AG09319 (cell line): ENCODE measurements at regions not wholly inside any gene's neighbourhood (a gene's known extent, or its start where the extent isn't known, plus 50 kb on each side); places are given as distances from the start of the nearest gene placed in this dataset.

Source experiments
- DNase-seq: peaks from one replicate; pipeline ENCODE4 v3.0.0-alpha.2; 2010; ENCODE audit warnings: low read depth; ENCODE audit errors: extremely low read depth
- TF ChIP-seq, protein P1 (sequence below): IDR thresholded peaks from 2 replicates; pipeline ENCODE4 v1.5.1; 2011; ENCODE audit warnings: low read depth, mild to moderate bottlenecking, inconsistent platforms, low read length, moderate library complexity

DNA sequence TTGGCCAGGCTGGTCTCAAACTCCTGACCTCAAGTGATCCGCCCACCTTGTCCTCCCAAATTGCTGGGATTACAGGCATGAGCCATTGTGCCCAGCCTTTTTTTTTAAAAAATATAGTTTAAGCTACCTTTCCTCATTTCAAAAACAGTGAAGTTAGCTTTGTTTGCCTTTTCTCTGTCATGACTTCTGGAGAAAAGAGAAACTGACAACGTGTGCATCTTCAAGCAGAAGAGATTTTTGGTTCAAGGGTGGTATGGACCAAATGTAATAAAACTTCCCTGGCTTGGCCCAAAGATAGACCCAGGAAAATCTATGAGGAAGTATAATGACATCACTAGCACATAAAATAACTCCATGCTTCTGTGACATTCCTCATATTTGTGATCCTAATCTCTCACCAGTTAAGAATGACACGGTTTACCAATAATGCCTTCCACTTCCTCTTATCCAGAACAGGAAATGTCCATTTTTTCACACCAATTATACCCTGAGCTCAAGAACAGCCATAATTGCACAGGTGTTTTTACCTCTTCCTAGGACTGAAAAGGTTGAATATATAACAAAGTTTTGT lies 781.2 kb upstream of the NR2F2 start:
- TF ChIP-seq, protein P1, sequence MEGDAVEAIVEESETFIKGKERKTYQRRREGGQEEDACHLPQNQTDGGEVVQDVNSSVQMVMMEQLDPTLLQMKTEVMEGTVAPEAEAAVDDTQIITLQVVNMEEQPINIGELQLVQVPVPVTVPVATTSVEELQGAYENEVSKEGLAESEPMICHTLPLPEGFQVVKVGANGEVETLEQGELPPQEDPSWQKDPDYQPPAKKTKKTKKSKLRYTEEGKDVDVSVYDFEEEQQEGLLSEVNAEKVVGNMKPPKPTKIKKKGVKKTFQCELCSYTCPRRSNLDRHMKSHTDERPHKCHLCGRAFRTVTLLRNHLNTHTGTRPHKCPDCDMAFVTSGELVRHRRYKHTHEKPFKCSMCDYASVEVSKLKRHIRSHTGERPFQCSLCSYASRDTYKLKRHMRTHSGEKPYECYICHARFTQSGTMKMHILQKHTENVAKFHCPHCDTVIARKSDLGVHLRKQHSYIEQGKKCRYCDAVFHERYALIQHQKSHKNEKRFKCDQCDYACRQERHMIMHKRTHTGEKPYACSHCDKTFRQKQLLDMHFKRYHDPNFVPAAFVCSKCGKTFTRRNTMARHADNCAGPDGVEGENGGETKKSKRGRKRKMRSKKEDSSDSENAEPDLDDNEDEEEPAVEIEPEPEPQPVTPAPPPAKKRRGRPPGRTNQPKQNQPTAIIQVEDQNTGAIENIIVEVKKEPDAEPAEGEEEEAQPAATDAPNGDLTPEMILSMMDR, result no peak
- no peak for DNase-seq

DNA sequence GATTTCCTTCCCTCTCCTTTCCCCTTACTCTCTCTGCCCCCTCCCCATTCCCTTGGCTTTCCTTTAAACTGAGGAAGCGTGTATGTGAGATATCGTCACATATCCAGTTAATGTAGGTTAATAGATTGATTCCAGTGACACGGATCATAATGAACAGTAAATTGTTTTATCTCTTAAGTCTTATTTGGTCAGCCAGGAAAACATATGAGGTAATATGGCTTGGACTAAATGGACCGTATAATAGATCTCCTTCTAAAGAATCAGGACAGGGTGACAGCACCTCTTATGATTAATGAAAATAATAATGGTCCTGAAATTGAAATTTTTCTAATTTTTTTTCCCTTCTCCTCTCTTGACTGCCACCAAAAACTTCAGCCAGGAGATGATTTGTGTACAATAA lies 779.8 kb upstream of the NR2F2 start:
- no peak for DNase-seq
- TF ChIP-seq, protein P1, result no peak

DNA sequence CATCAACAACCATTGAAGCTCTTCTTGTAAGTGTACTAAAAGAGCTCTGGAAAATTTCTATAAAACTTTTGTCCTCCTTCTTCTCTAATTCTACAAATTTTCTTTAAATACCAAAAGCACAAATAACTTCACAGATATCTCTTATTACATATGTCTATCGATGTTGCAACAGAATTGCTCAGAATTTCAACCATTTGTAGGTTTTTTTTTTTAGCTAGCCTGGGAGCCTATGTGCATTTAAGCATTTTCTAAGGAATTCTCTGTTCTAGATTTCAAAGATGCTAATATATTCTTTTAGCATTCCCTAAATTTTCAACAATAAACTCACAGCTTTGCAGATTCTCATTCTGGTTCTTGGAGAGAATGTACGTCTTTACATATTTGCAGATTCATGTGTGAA lies 774.3 kb upstream of the NR2F2 start:
- TF ChIP-seq, protein P1, result no peak
- no peak for DNase-seq

DNA sequence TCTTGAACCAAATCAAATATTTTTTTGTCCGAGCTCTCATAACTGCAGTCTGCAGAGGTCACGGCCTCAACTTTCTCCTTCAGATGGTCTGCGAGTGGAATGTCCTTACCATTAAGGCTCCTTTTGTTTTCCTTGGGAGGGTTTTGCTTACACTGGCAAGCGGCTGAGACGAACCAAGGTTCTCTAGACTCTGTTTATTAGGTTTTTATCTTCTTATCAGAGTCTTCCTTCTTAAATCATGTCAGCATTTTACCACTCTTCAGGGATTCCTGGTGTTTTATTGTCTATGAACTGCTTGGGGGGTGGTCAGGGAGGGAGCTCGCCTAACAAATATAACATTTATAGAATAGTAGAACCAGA lies 773.7 kb upstream of the NR2F2 start:
- TF ChIP-seq, protein P1, result no peak
- DNase-seq, result no peak

GRCh38 chr15:95557226-95558046 lies 773.1 kb upstream of the NR2F2 start:
- peak; percentile 57 for DNase-seq
- TF ChIP-seq, protein P1, result no peak

DNA sequence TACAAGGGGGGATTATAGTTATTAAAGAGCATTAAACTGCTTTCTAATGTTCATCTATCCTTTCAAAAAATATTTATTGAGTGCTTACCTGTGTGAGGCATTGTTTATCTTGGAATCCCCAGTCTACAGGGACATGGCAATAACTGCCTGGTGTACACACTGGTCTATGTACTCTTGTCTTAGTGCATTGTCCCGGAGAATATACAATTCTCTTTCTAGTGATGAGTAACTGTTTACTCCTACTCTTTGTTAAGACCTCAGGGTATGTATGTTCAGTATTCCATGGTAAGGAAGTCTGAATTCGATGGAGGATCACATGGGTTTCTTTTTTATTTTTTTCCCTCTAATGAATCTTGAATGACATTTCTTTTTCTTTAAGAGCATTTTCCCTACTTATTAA lies 772.4 kb upstream of the NR2F2 start:
- TF ChIP-seq, protein P1, result no peak
- no peak for DNase-seq

GRCh38 chr15:95558916-95559315 lies 771.6 kb upstream of the NR2F2 start:
- no peak for DNase-seq
- TF ChIP-seq, protein P1, result no peak
